GM12874 (cell line): ENCODE measurements at regions not wholly inside any gene's neighbourhood (a gene's known extent, or its start where the extent isn't known, plus 50 kb on each side); places are given as distances from the start of the nearest gene placed in this dataset.

Experiments used
- CTCF ChIP-seq: IDR thresholded peaks from 2 replicates; pipeline ENCODE4 v1.5.1; 2011; ENCODE audit warnings: low read depth, mild to moderate bottlenecking, control low read depth, low read length, moderate library complexity; ENCODE audit not compliant: insufficient read depth

- no peak for TF ChIP-seq CTCF
Measured at GRCh38 chr2:193446967-193447366, 1252.2 kb upstream of the TMEFF2 start.

- TF ChIP-seq CTCF: no peak
Measured at GRCh38 chr2:193442293-193442692, 1247.6 kb upstream of the TMEFF2 start.

- no peak for TF ChIP-seq CTCF
Measured at GRCh38 chr2:193428336-193428818, 1233.6 kb upstream of the TMEFF2 start.

- TF ChIP-seq CTCF: no peak
Measured at GRCh38 chr2:193409951-193410350, 1215.2 kb upstream of the TMEFF2 start.

- TF ChIP-seq CTCF: no peak
Measured at GRCh38 chr2:193382583-193382982, 1187.8 kb upstream of the TMEFF2 start.

GRCh38 chr2:193377789-193378188, 1183.1 kb upstream of the TMEFF2 start:
- TF ChIP-seq CTCF: no peak

GRCh38 chr2:193373120-193373519, 1178.4 kb upstream of the TMEFF2 start:
- no peak for TF ChIP-seq CTCF

GRCh38 chr2:193371200-193371599, 1176.5 kb upstream of the TMEFF2 start:
- no peak for TF ChIP-seq CTCF
